ENCODE measurements at regions not wholly inside any gene's neighbourhood (a gene's known extent, or its start where the extent isn't known, plus 50 kb on each side); places are given as distances from the start of the nearest gene placed in this dataset.

DNA sequence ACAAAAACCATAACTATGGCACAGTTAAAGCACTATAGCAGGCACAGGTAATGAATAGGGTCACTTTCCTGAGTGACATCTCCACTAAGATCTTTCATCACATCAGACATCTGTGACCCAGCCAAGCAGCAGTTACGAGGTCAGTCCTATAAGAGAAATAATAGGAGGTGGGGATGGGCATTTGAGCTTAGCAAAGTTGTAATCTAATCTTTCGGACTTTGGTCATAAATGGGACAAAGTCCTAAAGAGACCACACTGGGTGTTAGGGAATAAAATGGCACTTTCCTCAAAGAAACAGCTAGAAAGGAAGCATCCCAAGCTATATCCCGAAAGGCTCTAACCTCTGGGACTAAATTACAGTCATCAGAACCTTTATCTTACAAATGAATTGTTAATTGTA, 432.2 kb downstream of the PIK3R1 start:
- TF ChIP-seq, protein P1, sequence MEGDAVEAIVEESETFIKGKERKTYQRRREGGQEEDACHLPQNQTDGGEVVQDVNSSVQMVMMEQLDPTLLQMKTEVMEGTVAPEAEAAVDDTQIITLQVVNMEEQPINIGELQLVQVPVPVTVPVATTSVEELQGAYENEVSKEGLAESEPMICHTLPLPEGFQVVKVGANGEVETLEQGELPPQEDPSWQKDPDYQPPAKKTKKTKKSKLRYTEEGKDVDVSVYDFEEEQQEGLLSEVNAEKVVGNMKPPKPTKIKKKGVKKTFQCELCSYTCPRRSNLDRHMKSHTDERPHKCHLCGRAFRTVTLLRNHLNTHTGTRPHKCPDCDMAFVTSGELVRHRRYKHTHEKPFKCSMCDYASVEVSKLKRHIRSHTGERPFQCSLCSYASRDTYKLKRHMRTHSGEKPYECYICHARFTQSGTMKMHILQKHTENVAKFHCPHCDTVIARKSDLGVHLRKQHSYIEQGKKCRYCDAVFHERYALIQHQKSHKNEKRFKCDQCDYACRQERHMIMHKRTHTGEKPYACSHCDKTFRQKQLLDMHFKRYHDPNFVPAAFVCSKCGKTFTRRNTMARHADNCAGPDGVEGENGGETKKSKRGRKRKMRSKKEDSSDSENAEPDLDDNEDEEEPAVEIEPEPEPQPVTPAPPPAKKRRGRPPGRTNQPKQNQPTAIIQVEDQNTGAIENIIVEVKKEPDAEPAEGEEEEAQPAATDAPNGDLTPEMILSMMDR (IDR thresholded peaks at IDR 0.05): no peak
- TF ChIP-seq POLR2A (IDR thresholded peaks at IDR 0.05; ENCODE audit: low read depth): no peak
